Fibroblast of lung (primary cell): ENCODE measurements at regions not wholly inside any gene's neighbourhood (a gene's known extent, or its start where the extent isn't known, plus 50 kb on each side); places are given as distances from the start of the nearest gene placed in this dataset.
A peak's percentile ranks its signal among the peaks of the same experiment; 100 is the strongest.

Experiments
- DNase-seq, 2 donors: peaks; one replicate each; pipeline versions ENCODE4 v3.0.0 to v3.0.0-alpha.2; 2010; ENCODE audit warnings: low read depth in 2 of 2
- H2AFZ ChIP-seq: 2 replicates; pipeline ENCODE4 v1.5.1; 2012; ENCODE audit warnings: low read length, control low read depth, inconsistent platforms
- H3K27ac ChIP-seq: 2 replicates; pipeline ENCODE4 v1.5.1; 2011; ENCODE audit warnings: low read length, control low read depth; ENCODE audit not compliant: insufficient read depth
- H3K27me3 ChIP-seq: 2 replicates; pipeline ENCODE4 v1.5.1; 2011; ENCODE audit warnings: mild to moderate bottlenecking, low read length; ENCODE audit not compliant: control insufficient read depth, insufficient read depth
- H3K36me3 ChIP-seq: 2 replicates; pipeline ENCODE4 v1.5.1; 2011; ENCODE audit warnings: low read length; ENCODE audit not compliant: control insufficient read depth, insufficient read depth
- H3K4me1 ChIP-seq: 2 replicates; pipeline ENCODE4 v1.5.1; 2011; ENCODE audit warnings: low read length; ENCODE audit not compliant: control insufficient read depth, insufficient read depth; ENCODE audit errors: extremely low read depth
- H3K4me2 ChIP-seq: 2 replicates; pipeline ENCODE4 v1.5.1; 2011; ENCODE audit warnings: low read length, control low read depth; ENCODE audit not compliant: insufficient read depth; ENCODE audit errors: extremely low read depth
- H3K4me3 ChIP-seq, 4 experiments: fragments of 200-600 bp in 1 of 4; sonication (generic) in 1 of 4; replicated peaks in 1 of 4; 2 replicates each; pipeline ENCODE4 v1.5.1; 2011 to 2016; ENCODE audit warnings: low read length in 4 of 4, low read depth in 3 of 4, mild to moderate bottlenecking in 3 of 4, control low read depth in 2 of 4, inconsistent platforms in 1 of 4, mixed read lengths in 1 of 4; ENCODE audit not compliant: insufficient read depth in 1 of 4; ENCODE audit errors: control extremely low read depth in 1 of 4
- H3K79me2 ChIP-seq: 2 replicates; pipeline ENCODE4 v1.5.1; 2012; ENCODE audit warnings: mild to moderate bottlenecking, low read length, inconsistent platforms; ENCODE audit not compliant: control insufficient read depth, insufficient read depth
- H3K9ac ChIP-seq: 2 replicates; pipeline ENCODE4 v1.5.1; 2011; ENCODE audit warnings: mild to moderate bottlenecking, low read length, control low read depth; ENCODE audit not compliant: insufficient read depth
- H3K9me3 ChIP-seq: 2 replicates; pipeline ENCODE4 v1.5.1; 2012; ENCODE audit warnings: low read depth, low read length; ENCODE audit not compliant: control insufficient read depth, insufficient read depth
- H4K20me1 ChIP-seq: 2 replicates; pipeline ENCODE4 v1.5.1; 2011; ENCODE audit warnings: low read length; ENCODE audit not compliant: control insufficient read depth, insufficient read depth; ENCODE audit errors: extremely low read depth
- CTCF ChIP-seq, 2 donors: IDR thresholded peaks in 1 of 2; conservative IDR thresholded peaks in 1 of 2; 1 replicate in 1 of 2; 2 replicates in 1 of 2; pipeline ENCODE4 v1.5.1; 2011 to 2012; ENCODE audit warnings: low read length in 2 of 2, control low read depth in 1 of 2, inconsistent platforms in 1 of 2, low read depth in 1 of 2, mild to moderate bottlenecking in 1 of 2
- EZH2 ChIP-seq: IDR thresholded peaks from 2 replicates; pipeline ENCODE4 v1.5.1; 2012; ENCODE audit warnings: low read length, control low read depth, mild to moderate bottlenecking; ENCODE audit errors: missing control alignments

GRCh38 chr11:110955776-110956175 is 243.5 kb upstream of the ARHGAP20 start:
- Histone ChIP-seq H3K27me3 (no peaks in the 10 kb centered on the region), H3K4me2 (no peak overlapping the region), H3K36me3 (no peaks in the 10 kb centered on the region), H3K27ac (no peak overlapping the region), H3K9me3 (no peaks in the 10 kb centered on the region), H3K9ac (no peak overlapping the region), H3K79me2 (no peaks in the 10 kb centered on the region), H3K4me3 (no peak overlapping the region), H3K4me1 (no peaks in the 10 kb centered on the region), H2AFZ (no peak overlapping the region), H4K20me1 (no peaks in the 10 kb centered on the region)
- TF ChIP-seq CTCF (conservative IDR thresholded peaks at IDR 0.05 in 1 of 2, IDR thresholded peaks at IDR 0.05 in 1 of 2; ENCODE audit: low read depth in 1 of 2, low read length in 2 of 2) (no peak), EZH2 (no peak)
- DNase-seq, result peak in 1 of 2 donors; percentile 60

GRCh38 chr11:110951950-110952503 is 239.8 kb upstream of the ARHGAP20 start:
- Histone ChIP-seq H3K9ac (no peak overlapping the region), H3K9me3 (no peaks in the 10 kb centered on the region), H3K4me3 (no peak overlapping the region), H3K27me3 (no peaks in the 10 kb centered on the region), H3K36me3 (no peaks in the 10 kb centered on the region), H3K79me2 (no peaks in the 10 kb centered on the region), H3K4me1 (no peaks in the 10 kb centered on the region), H2AFZ (no peak overlapping the region), H3K4me2 (no peak overlapping the region), H4K20me1 (no peaks in the 10 kb centered on the region), H3K27ac (no peak overlapping the region)
- no peak for DNase-seq
- no peak for TF ChIP-seq EZH2
- no peak for TF ChIP-seq CTCF (conservative IDR thresholded peaks at IDR 0.05 in 1 of 2, IDR thresholded peaks at IDR 0.05 in 1 of 2; ENCODE audit: low read depth in 1 of 2, low read length in 2 of 2)

- Histone ChIP-seq H3K4me1 (no peaks in the 10 kb centered on the region), H3K27me3 (no peaks in the 10 kb centered on the region), H3K4me3 (no peak overlapping the region), H3K4me2 (no peak overlapping the region), H3K79me2 (no peaks in the 10 kb centered on the region), H3K27ac (no peak overlapping the region), H3K9ac (no peak overlapping the region), H2AFZ (no peak overlapping the region), H3K9me3 (no peaks in the 10 kb centered on the region), H3K36me3 (no peaks in the 10 kb centered on the region), H4K20me1 (no peaks in the 10 kb centered on the region)
- DNase-seq, result no peak
- TF ChIP-seq CTCF (conservative IDR thresholded peaks at IDR 0.05 in 1 of 2, IDR thresholded peaks at IDR 0.05 in 1 of 2; ENCODE audit: low read depth in 1 of 2, low read length in 2 of 2) (no peak), EZH2 (no peak)
These were observed 239.1 kb upstream of the ARHGAP20 start for GRCh38 chr11:110951037-110951949.
